ENCODE measurements at regions not wholly inside any gene's neighbourhood (a gene's known extent, or its start where the extent isn't known, plus 50 kb on each side); places are given as distances from the start of the nearest gene placed in this dataset.

GRCh38 chr3:78348664-78349063 lies 1308.8 kb downstream of the ROBO2 start:
- H3K27ac Mint-ChIP-seq = no peak overlapping the region
- peaks cover 4 to 14% of the 10 kb centered on the region in 2 donors for H3K9me3 Mint-ChIP-seq
- DNase-seq = no peak
- no peaks in the 10 kb centered on the region for H3K4me1 Mint-ChIP-seq (ENCODE audit: low read depth)
- H3K27me3 Mint-ChIP-seq (ENCODE audit: low read depth) = no peaks in the 10 kb centered on the region
- no peak overlapping the region for H3K4me3 Mint-ChIP-seq
- H3K36me3 Mint-ChIP-seq (ENCODE audit: insufficient read depth in 2 of 2) = peaks cover 0 to 3% of the 10 kb centered on the region in 2 donors
- ATAC-seq (replicated peaks in 1 of 2) = no peak

GRCh38 chr3:78349571-78349970 lies 1309.7 kb downstream of the ROBO2 start:
- Mint-ChIP-seq H3K4me3 (no peak overlapping the region), H3K36me3 (ENCODE audit: insufficient read depth in 2 of 2) (peaks cover 0 to 3% of the 10 kb centered on the region in 2 donors), H3K4me1 (ENCODE audit: low read depth) (no peaks in the 10 kb centered on the region)

GRCh38 chr3:78351334-78351733 lies 1311.4 kb downstream of the ROBO2 start:
- peaks cover 0 to 11% of the 10 kb centered on the region in 2 donors for H3K9me3 Mint-ChIP-seq
- no peaks in the 10 kb centered on the region for H3K36me3 Mint-ChIP-seq (ENCODE audit: insufficient read depth in 2 of 2)
- no peaks in the 10 kb centered on the region for H3K4me1 Mint-ChIP-seq (ENCODE audit: low read depth)
- no peak for ATAC-seq (replicated peaks in 1 of 2)
- DNase-seq = no peak
- no peaks in the 10 kb centered on the region for H3K27me3 Mint-ChIP-seq (ENCODE audit: low read depth)
- no peak overlapping the region for H3K4me3 Mint-ChIP-seq
- H3K27ac Mint-ChIP-seq = no peak overlapping the region

More at GRCh38 chr3:78349571-78349970, 1309.7 kb downstream of the ROBO2 start:
- H3K27ac Mint-ChIP-seq = no peak overlapping the region
- DNase-seq (no peak), ATAC-seq (replicated peaks in 1 of 2) (no peak)
- H3K9me3 Mint-ChIP-seq = peaks cover 4 to 14% of the 10 kb centered on the region in 2 donors
- no peaks in the 10 kb centered on the region for H3K27me3 Mint-ChIP-seq (ENCODE audit: low read depth)

- no peak for ATAC-seq (replicated peaks in 1 of 2)
- Mint-ChIP-seq H3K9me3 (peaks cover 4 to 11% of the 10 kb centered on the region in 2 donors), H3K27me3 (ENCODE audit: low read depth) (no peaks in the 10 kb centered on the region), H3K4me1 (ENCODE audit: low read depth) (no peaks in the 10 kb centered on the region), H3K4me3 (no peak overlapping the region), H3K27ac (no peak overlapping the region), H3K36me3 (ENCODE audit: insufficient read depth in 2 of 2) (no peaks in the 10 kb centered on the region)
- no peak for DNase-seq
These were observed 1313.3 kb downstream of the ROBO2 start for GRCh38 chr3:78353231-78353630.

GRCh38 chr3:78360849-78361248 lies 1321.0 kb downstream of the ROBO2 start:
- no peaks in the 10 kb centered on the region for H3K27me3 Mint-ChIP-seq (ENCODE audit: low read depth)
- no peaks in the 10 kb centered on the region for H3K36me3 Mint-ChIP-seq (ENCODE audit: insufficient read depth in 2 of 2)
- no peak for DNase-seq
- H3K27ac Mint-ChIP-seq = no peak overlapping the region
- H3K4me3 Mint-ChIP-seq = no peak overlapping the region
- peaks cover 11 to 18% of the 10 kb centered on the region in 2 donors for H3K9me3 Mint-ChIP-seq
- ATAC-seq (replicated peaks in 1 of 2) = no peak
- H3K4me1 Mint-ChIP-seq (ENCODE audit: low read depth) = no peaks in the 10 kb centered on the region

- Mint-ChIP-seq H3K9me3 (peaks cover 8 to 15% of the 10 kb centered on the region in 2 donors), H3K4me1 (ENCODE audit: low read depth) (no peaks in the 10 kb centered on the region), H3K27ac (no peak overlapping the region), H3K4me3 (no peak overlapping the region), H3K27me3 (ENCODE audit: low read depth) (no peaks in the 10 kb centered on the region), H3K36me3 (ENCODE audit: insufficient read depth in 2 of 2) (no peaks in the 10 kb centered on the region)
- no peak for DNase-seq
- ATAC-seq (replicated peaks in 1 of 2) = no peak
These were observed 1328.9 kb downstream of the ROBO2 start for GRCh38 chr3:78368636-78369345.

GRCh38 chr3:78390221-78390620 lies 1350.3 kb downstream of the ROBO2 start:
- Mint-ChIP-seq H3K27me3 (ENCODE audit: low read depth) (no peaks in the 10 kb centered on the region), H3K36me3 (ENCODE audit: insufficient read depth in 2 of 2) (peaks cover 2 to 9% of the 10 kb centered on the region in 2 donors), H3K27ac (no peak overlapping the region), H3K4me3 (no peak overlapping the region), H3K9me3 (peaks cover 16 to 24% of the 10 kb centered on the region in 2 donors), H3K4me1 (ENCODE audit: low read depth) (no peaks in the 10 kb centered on the region)
- no peak for ATAC-seq (replicated peaks in 1 of 2)
- no peak for DNase-seq

GRCh38 chr3:78398401-78398800 lies 1358.5 kb downstream of the ROBO2 start:
- Mint-ChIP-seq H3K4me1 (ENCODE audit: low read depth) (no peaks in the 10 kb centered on the region), H3K4me3 (no peak overlapping the region), H3K27ac (no peak overlapping the region), H3K36me3 (ENCODE audit: insufficient read depth in 2 of 2) (no peaks in the 10 kb centered on the region), H3K27me3 (ENCODE audit: low read depth) (no peaks in the 10 kb centered on the region), H3K9me3 (peaks cover 1 to 11% of the 10 kb centered on the region in 2 donors)
- ATAC-seq (replicated peaks in 1 of 2) (no peak), DNase-seq (no peak)

GRCh38 chr3:78402720-78403119 lies 1362.8 kb downstream of the ROBO2 start:
- Mint-ChIP-seq H3K4me3 (no peak overlapping the region), H3K4me1 (ENCODE audit: low read depth) (no peaks in the 10 kb centered on the region), H3K27me3 (ENCODE audit: low read depth) (no peaks in the 10 kb centered on the region), H3K27ac (no peak overlapping the region), H3K9me3 (peaks cover 1 to 7% of the 10 kb centered on the region in 2 donors), H3K36me3 (ENCODE audit: insufficient read depth in 2 of 2) (no peaks in the 10 kb centered on the region)
- DNase-seq (no peak), ATAC-seq (replicated peaks in 1 of 2) (no peak)

- Mint-ChIP-seq H3K27me3 (ENCODE audit: low read depth) (no peaks in the 10 kb centered on the region), H3K4me3 (no peak overlapping the region), H3K27ac (no peak overlapping the region), H3K9me3 (peaks cover 1 to 2% of the 10 kb centered on the region in 2 donors), H3K4me1 (ENCODE audit: low read depth) (no peaks in the 10 kb centered on the region), H3K36me3 (ENCODE audit: insufficient read depth in 2 of 2) (no peaks in the 10 kb centered on the region)
- no peak for DNase-seq
- ATAC-seq (replicated peaks in 1 of 2) = no peak
These were observed 1362.1 kb downstream of the ROBO1 start for GRCh38 chr3:78405745-78406144.

- Mint-ChIP-seq H3K9me3 (peaks cover 1 to 2% of the 10 kb centered on the region in 2 donors), H3K36me3 (ENCODE audit: insufficient read depth in 2 of 2) (no peaks in the 10 kb centered on the region), H3K4me3 (no peak overlapping the region), H3K27me3 (ENCODE audit: low read depth) (no peaks in the 10 kb centered on the region), H3K4me1 (ENCODE audit: low read depth) (no peaks in the 10 kb centered on the region), H3K27ac (no peak overlapping the region)
- DNase-seq (no peak), ATAC-seq (replicated peaks in 1 of 2) (no peak)
These were observed 1361.4 kb downstream of the ROBO1 start for GRCh38 chr3:78406396-78406795.

GRCh38 chr3:78410077-78410476 lies 1357.7 kb downstream of the ROBO1 start:
- Mint-ChIP-seq H3K36me3 (ENCODE audit: insufficient read depth in 2 of 2) (no peaks in the 10 kb centered on the region), H3K27me3 (ENCODE audit: low read depth) (no peaks in the 10 kb centered on the region), H3K9me3 (peaks cover 0 to 6% of the 10 kb centered on the region in 2 donors), H3K4me1 (ENCODE audit: low read depth) (no peaks in the 10 kb centered on the region), H3K4me3 (no peak overlapping the region), H3K27ac (no peak overlapping the region)
- no peak for DNase-seq
- no peak for ATAC-seq (replicated peaks in 1 of 2)

GRCh38 chr3:78414261-78414660 lies 1353.5 kb downstream of the ROBO1 start:
- no peaks in the 10 kb centered on the region for H3K27me3 Mint-ChIP-seq (ENCODE audit: low read depth)
- no peak for DNase-seq
- H3K4me3 Mint-ChIP-seq = no peak overlapping the region
- no peak overlapping the region for H3K27ac Mint-ChIP-seq
- no peak for ATAC-seq (replicated peaks in 1 of 2)
- no peaks in the 10 kb centered on the region for H3K4me1 Mint-ChIP-seq (ENCODE audit: low read depth)
- H3K9me3 Mint-ChIP-seq = peaks cover 0 to 6% of the 10 kb centered on the region in 2 donors
- H3K36me3 Mint-ChIP-seq (ENCODE audit: insufficient read depth in 2 of 2) = no peaks in the 10 kb centered on the region

- H3K9me3 Mint-ChIP-seq = peaks cover 5 to 9% of the 10 kb centered on the region in 2 donors
- ATAC-seq (replicated peaks in 1 of 2) (no peak), DNase-seq (no peak)
- H3K4me3 Mint-ChIP-seq = no peak overlapping the region
- H3K27ac Mint-ChIP-seq = no peak overlapping the region
- H3K27me3 Mint-ChIP-seq (ENCODE audit: low read depth) = no peaks in the 10 kb centered on the region
- H3K36me3 Mint-ChIP-seq (ENCODE audit: insufficient read depth in 2 of 2) = peaks cover 0 to 2% of the 10 kb centered on the region in 2 donors
- H3K4me1 Mint-ChIP-seq (ENCODE audit: low read depth) = no peaks in the 10 kb centered on the region
These were observed 1347.2 kb downstream of the ROBO1 start for GRCh38 chr3:78420611-78421010.
